ENCODE measurements at regions not wholly inside any gene's neighbourhood (a gene's known extent, or its start where the extent isn't known, plus 50 kb on each side); places are given as distances from the start of the nearest gene placed in this dataset.

DNA sequence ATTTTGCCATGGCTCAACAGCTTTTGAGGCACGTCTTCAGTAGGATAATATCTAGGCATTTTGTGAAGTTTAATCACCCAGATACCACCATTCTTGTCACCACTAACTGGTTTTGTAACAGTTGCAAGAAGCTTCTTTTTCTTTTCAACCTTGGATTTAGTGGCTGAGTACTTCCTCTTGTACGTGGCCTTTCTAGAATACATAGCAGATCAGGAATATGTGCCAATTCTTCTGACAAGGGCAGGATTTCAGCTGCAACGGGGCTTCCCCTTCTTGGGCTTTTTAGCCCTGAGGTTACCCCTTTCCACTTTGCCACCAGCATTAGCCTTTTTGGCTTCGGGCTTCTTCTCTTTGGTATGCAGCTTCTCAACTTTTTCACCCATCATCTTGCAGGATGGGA, 79.3 kb upstream of the WARS2 start (continued):
- TF ChIP-seq CBFB (CRISPR knock-in tag; IDR thresholded peaks at IDR 0.05) (no peak), CHD2 (IDR thresholded peaks at IDR 0.05; ENCODE audit: low read depth, low read length) (no peak), FOXA1 (IDR thresholded peaks at IDR 0.05; ENCODE audit: borderline replicate concordance) (no peak), MIER1 (IDR thresholded peaks at IDR 0.05; ENCODE audit: low read depth) (no peak), ATF7 (IDR thresholded peaks at IDR 0.05) (no peak)
- TF ChIP-seq, protein P1, sequence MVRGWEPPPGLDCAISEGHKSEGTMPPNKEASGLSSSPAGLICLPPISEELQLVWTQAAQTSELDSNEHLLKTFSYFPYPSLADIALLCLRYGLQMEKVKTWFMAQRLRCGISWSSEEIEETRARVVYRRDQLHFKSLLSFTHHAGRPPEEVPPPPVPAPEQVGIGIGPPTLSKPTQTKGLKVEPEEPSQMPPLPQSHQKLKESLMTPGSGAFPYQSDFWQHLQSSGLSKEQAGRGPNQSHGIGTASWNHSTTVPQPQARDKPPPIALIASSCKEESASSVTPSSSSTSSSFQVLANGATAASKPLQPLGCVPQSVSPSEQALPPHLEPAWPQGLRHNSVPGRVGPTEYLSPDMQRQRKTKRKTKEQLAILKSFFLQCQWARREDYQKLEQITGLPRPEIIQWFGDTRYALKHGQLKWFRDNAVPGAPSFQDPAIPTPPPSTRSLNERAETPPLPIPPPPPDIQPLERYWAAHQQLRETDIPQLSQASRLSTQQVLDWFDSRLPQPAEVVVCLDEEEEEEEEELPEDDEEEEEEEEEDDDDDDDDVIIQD (CRISPR knock-in tag; IDR thresholded peaks at IDR 0.05): no peak

DNA sequence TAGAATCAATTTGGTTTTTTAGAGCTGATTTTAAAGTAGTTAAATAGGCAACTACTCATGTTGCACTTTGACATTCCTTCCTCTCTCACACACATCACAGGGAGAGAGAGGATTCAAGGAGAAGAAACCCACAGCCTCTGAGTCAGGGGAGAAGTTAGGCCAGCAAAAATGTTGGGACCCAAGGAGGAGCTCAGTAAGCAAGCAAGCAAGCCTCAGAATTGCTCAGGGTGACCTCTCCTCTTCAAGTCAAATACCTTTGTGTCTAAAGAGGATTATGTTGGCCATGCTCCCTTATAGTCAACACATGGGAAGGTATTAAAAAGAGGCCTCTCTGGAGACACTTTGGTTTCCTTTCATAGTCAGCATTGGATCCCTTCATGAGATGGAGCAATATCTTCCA, 80.5 kb upstream of the WARS2 start:
- ChIA-PET CTCF (ENCODE audit: low intra/inter-chr PET ratio) (no interaction called here), POLR2A (interaction anchor here (1.1 kb wide), 1 partner anchor 9 kb away, joined by 4 read pairs; no protein-coding TSS in a partner anchor)
- no peaks in the 10 kb centered on the region for H3K79me2 ChIP-seq (ENCODE audit: control insufficient read depth, insufficient read depth, low read length)
- in situ Hi-C loops (cut with MboI): no loop called here
- H3K27ac ChIP-seq (ENCODE audit: extremely low read depth, low read depth, low read length): no peak overlapping the region
- H3K4me2 ChIP-seq (ENCODE audit: insufficient read depth, low read length): no peak overlapping the region
- no peaks in the 10 kb centered on the region for H4K20me1 ChIP-seq (replicated peaks; ENCODE audit: control insufficient read depth, insufficient read depth, low read length)
- BruUV-seq (replicated peaks): no TSS peak
- no peaks in the 10 kb centered on the region for H3K36me3 ChIP-seq (ENCODE audit: control insufficient read depth, insufficient read depth, low read length)
- H3K9ac ChIP-seq (ENCODE audit: insufficient read depth in 1 of 2, low read depth in 2 of 2, low read length in 2 of 2): no peak overlapping the region
- DNase-seq (ENCODE audit: extremely low read depth in 1 of 4, low spot score in 3 of 4) (no peak), FAIRE-seq (no peak), ATAC-seq (no peak)
- no peaks in the 10 kb centered on the region for H3K4me1 ChIP-seq (replicated peaks in 1 of 2; ENCODE audit: control insufficient read depth in 2 of 2, insufficient read depth in 2 of 2, low read length in 2 of 2)
- no peak overlapping the region for H3K4me3 ChIP-seq
- intact Hi-C loops (cut with micrococcal nuclease): no loop called here
- H3K9me3 ChIP-seq (replicated peaks; ENCODE audit: control insufficient read depth, insufficient read depth, low read depth, low read length): no peaks in the 10 kb centered on the region
- H3K9me1 ChIP-seq (ENCODE audit: control insufficient read depth, insufficient read depth, low read length): no peaks in the 10 kb centered on the region
- H2AFZ ChIP-seq (ENCODE audit: low read depth, low read length): no peak overlapping the region
- H3K27me3 ChIP-seq (ENCODE audit: control insufficient read depth in 2 of 2, insufficient read depth in 2 of 2, low read length in 2 of 2): no peaks in the 10 kb centered on the region
- no peak for TF ChIP-seq SAFB2 (IDR thresholded peaks at IDR 0.05; ENCODE audit: borderline replicate concordance, low read depth, low read length, severe bottlenecking)
- TF ChIP-seq ZNF764 (CRISPR knock-in tag; IDR thresholded peaks at IDR 0.05; ENCODE audit: low read depth): no peak
- no peak for TF ChIP-seq HOXB6 (CRISPR knock-in tag; IDR thresholded peaks at IDR 0.05; ENCODE audit: borderline replicate concordance)
